HG03565 (cell line): ENCODE measurements at regions not wholly inside any gene's neighbourhood (a gene's known extent, or its start where the extent isn't known, plus 50 kb on each side); places are given as distances from the start of the nearest gene placed in this dataset.
A peak's percentile ranks its signal among the peaks of the same experiment; 100 is the strongest.

Source experiments
- ATAC-seq: cut with Tn5 transposase; IDR thresholded peaks from one replicate; pipeline ENCODE4 v1.9.1; 2021; ENCODE audit warnings: mild to moderate bottlenecking, moderate library complexity; ENCODE audit not compliant: unreplicated experiment

- ATAC-seq = no peak
These were observed 138.3 kb downstream of the TOMM20 start for GRCh38 chr1:234990328-234990675.

GRCh38 chr1:234989479-234990327 lies 138.9 kb downstream of the TOMM20 start:
- no peak for ATAC-seq

- no peak for ATAC-seq
These were observed 139.6 kb downstream of the TOMM20 start for GRCh38 chr1:234989019-234989418.

- no peak for ATAC-seq
These were observed 140.1 kb downstream of the TOMM20 start for GRCh38 chr1:234988536-234988935.

- ATAC-seq = no peak
These were observed 140.5 kb downstream of the TOMM20 start for GRCh38 chr1:234988155-234988517.

GRCh38 chr1:234987415-234988154 lies 141.1 kb downstream of the TOMM20 start:
- ATAC-seq = no peak

GRCh38 chr1:234986750-234987414 lies 141.8 kb downstream of the TOMM20 start:
- no peak for ATAC-seq

GRCh38 chr1:234985516-234986294 lies 142.9 kb downstream of the TOMM20 start:
- no peak for ATAC-seq

- no peak for ATAC-seq
These were observed 143.6 kb downstream of the TOMM20 start for GRCh38 chr1:234985007-234985370.

GRCh38 chr1:234983564-234984238 lies 144.9 kb downstream of the TOMM20 start:
- ATAC-seq = no peak

GRCh38 chr1:234981758-234982157 lies 146.9 kb downstream of the TOMM20 start:
- ATAC-seq = no peak

- ATAC-seq = no peak
These were observed 147.8 kb downstream of the TOMM20 start for GRCh38 chr1:234980645-234981396.

- no peak for ATAC-seq
These were observed 148.4 kb downstream of the TOMM20 start for GRCh38 chr1:234980291-234980644.

- ATAC-seq = no peak
These were observed 149.0 kb downstream of the TOMM20 start for GRCh38 chr1:234979296-234980279.

- peak; percentile 54 for ATAC-seq
These were observed 150.0 kb downstream of the TOMM20 start for GRCh38 chr1:234978397-234979295.

GRCh38 chr1:234977875-234978396 lies 150.7 kb downstream of the TOMM20 start:
- no peak for ATAC-seq

- ATAC-seq = no peak
These were observed 151.6 kb downstream of the TOMM20 start for GRCh38 chr1:234976861-234977680.
